IPS-18a (cell line): ENCODE measurements at regions not wholly inside any gene's neighbourhood (a gene's known extent, or its start where the extent isn't known, plus 50 kb on each side); places are given as distances from the start of the nearest gene placed in this dataset.

Source experiments
- H3K27ac ChIP-seq: one replicate; pipeline ENCODE4 v1.5.1; 2013; ENCODE audit warnings: low read length
- H3K27me3 ChIP-seq: one replicate; pipeline ENCODE4 v1.6.1; 2013; ENCODE audit warnings: mild to moderate bottlenecking, low read length; ENCODE audit not compliant: control insufficient read depth, insufficient read depth
- H3K36me3 ChIP-seq: one replicate; pipeline ENCODE4 v1.6.1; 2013; ENCODE audit warnings: low read depth, low read length; ENCODE audit not compliant: control insufficient read depth
- H3K4me1 ChIP-seq: one replicate; pipeline ENCODE4 v1.6.1; 2013; ENCODE audit warnings: low read depth, low read length; ENCODE audit not compliant: control insufficient read depth
- H3K4me3 ChIP-seq: one replicate; pipeline ENCODE4 v1.5.1; 2013; ENCODE audit warnings: low read length
- H3K9ac ChIP-seq: one replicate; pipeline ENCODE4 v1.6.1; 2013; ENCODE audit warnings: mild to moderate bottlenecking, low read length, moderate library complexity
- H3K9me3 ChIP-seq: one replicate; pipeline ENCODE4 v1.6.1; 2013; ENCODE audit warnings: low read depth, low read length; ENCODE audit not compliant: control insufficient read depth

GRCh38 chr13:109587689-109588088 lies 198.7 kb downstream of the IRS2 start:
- Histone ChIP-seq H3K27ac (no peak overlapping the region), H3K9ac (no peak overlapping the region), H3K4me1 (peaks cover 7% of the 10 kb centered on the region), H3K9me3 (no peaks in the 10 kb centered on the region), H3K4me3 (no peak overlapping the region), H3K36me3 (no peaks in the 10 kb centered on the region), H3K27me3 (no peaks in the 10 kb centered on the region)

GRCh38 chr13:109586509-109587346 lies 199.7 kb downstream of the IRS2 start:
- Histone ChIP-seq H3K9me3 (no peaks in the 10 kb centered on the region), H3K27ac (no peak overlapping the region)

GRCh38 chr13:109584844-109585361 lies 201.5 kb downstream of the IRS2 start:
- Histone ChIP-seq H3K27ac (no peak overlapping the region), H3K9ac (no peak overlapping the region), H3K27me3 (no peaks in the 10 kb centered on the region), H3K9me3 (no peaks in the 10 kb centered on the region), H3K4me1 (no peaks in the 10 kb centered on the region), H3K36me3 (no peaks in the 10 kb centered on the region), H3K4me3 (no peak overlapping the region)

More at GRCh38 chr13:109586509-109587346, 199.7 kb downstream of the IRS2 start:
- Histone ChIP-seq H3K4me3 (no peak overlapping the region), H3K9ac (no peak overlapping the region), H3K36me3 (no peaks in the 10 kb centered on the region), H3K4me1 (no peaks in the 10 kb centered on the region), H3K27me3 (no peaks in the 10 kb centered on the region)

- H3K4me1 ChIP-seq: no peaks in the 10 kb centered on the region
- H3K9me3 ChIP-seq: no peaks in the 10 kb centered on the region
- H3K9ac ChIP-seq: no peak overlapping the region
- no peaks in the 10 kb centered on the region for H3K36me3 ChIP-seq
- no peaks in the 10 kb centered on the region for H3K27me3 ChIP-seq
- no peak overlapping the region for H3K4me3 ChIP-seq
- no peak overlapping the region for H3K27ac ChIP-seq
Measured at GRCh38 chr13:109577191-109577700, 209.1 kb downstream of the IRS2 start.

- no peak overlapping the region for H3K4me3 ChIP-seq
- H3K4me1 ChIP-seq: no peaks in the 10 kb centered on the region
- no peaks in the 10 kb centered on the region for H3K36me3 ChIP-seq
- no peaks in the 10 kb centered on the region for H3K27me3 ChIP-seq
- no peak overlapping the region for H3K9ac ChIP-seq
- H3K9me3 ChIP-seq: no peaks in the 10 kb centered on the region
- no peak overlapping the region for H3K27ac ChIP-seq
Measured at GRCh38 chr13:109576331-109576813, 210.0 kb downstream of the IRS2 start.

- Histone ChIP-seq H3K9me3 (no peaks in the 10 kb centered on the region), H3K36me3 (no peaks in the 10 kb centered on the region), H3K4me3 (no peak overlapping the region), H3K9ac (no peak overlapping the region), H3K4me1 (no peaks in the 10 kb centered on the region), H3K27me3 (no peaks in the 10 kb centered on the region), H3K27ac (no peak overlapping the region)
Measured at GRCh38 chr13:109575821-109576220, 210.6 kb downstream of the IRS2 start.

- no peak overlapping the region for H3K9ac ChIP-seq
- no peaks in the 10 kb centered on the region for H3K4me1 ChIP-seq
- no peaks in the 10 kb centered on the region for H3K36me3 ChIP-seq
- H3K27me3 ChIP-seq: no peaks in the 10 kb centered on the region
- H3K27ac ChIP-seq: no peak overlapping the region
- H3K9me3 ChIP-seq: no peaks in the 10 kb centered on the region
- H3K4me3 ChIP-seq: no peak overlapping the region
Measured at GRCh38 chr13:109572389-109572788, 214.0 kb downstream of the IRS2 start.

- H3K27me3 ChIP-seq: no peaks in the 10 kb centered on the region
- H3K9ac ChIP-seq: no peak overlapping the region
- H3K4me3 ChIP-seq: no peak overlapping the region
- H3K27ac ChIP-seq: no peak overlapping the region
- no peaks in the 10 kb centered on the region for H3K4me1 ChIP-seq
- no peaks in the 10 kb centered on the region for H3K9me3 ChIP-seq
- no peaks in the 10 kb centered on the region for H3K36me3 ChIP-seq
Measured at GRCh38 chr13:109569958-109570711, 216.2 kb downstream of the IRS2 start.

GRCh38 chr13:109568339-109568818 lies 218.0 kb downstream of the IRS2 start:
- no peaks in the 10 kb centered on the region for H3K36me3 ChIP-seq
- H3K4me3 ChIP-seq: no peak overlapping the region
- H3K27me3 ChIP-seq: no peaks in the 10 kb centered on the region
- H3K27ac ChIP-seq: no peak overlapping the region
- no peaks in the 10 kb centered on the region for H3K9me3 ChIP-seq
- no peak overlapping the region for H3K9ac ChIP-seq
- no peaks in the 10 kb centered on the region for H3K4me1 ChIP-seq

GRCh38 chr13:109567315-109567714 lies 219.1 kb downstream of the IRS2 start:
- no peaks in the 10 kb centered on the region for H3K4me1 ChIP-seq
- H3K27ac ChIP-seq: no peak overlapping the region
- no peak overlapping the region for H3K4me3 ChIP-seq
- no peaks in the 10 kb centered on the region for H3K36me3 ChIP-seq
- no peak overlapping the region for H3K9ac ChIP-seq
- H3K27me3 ChIP-seq: no peaks in the 10 kb centered on the region
- no peaks in the 10 kb centered on the region for H3K9me3 ChIP-seq

- Histone ChIP-seq H3K4me1 (no peaks in the 10 kb centered on the region), H3K36me3 (no peaks in the 10 kb centered on the region)
Measured at GRCh38 chr13:109565877-109566276, 220.5 kb downstream of the IRS2 start.

More at GRCh38 chr13:109565877-109566276, 220.5 kb downstream of the IRS2 start:
- H3K4me3 ChIP-seq: no peak overlapping the region
- no peak overlapping the region for H3K27ac ChIP-seq
- H3K9ac ChIP-seq: no peak overlapping the region
- no peaks in the 10 kb centered on the region for H3K27me3 ChIP-seq
- H3K9me3 ChIP-seq: no peaks in the 10 kb centered on the region
